HG03280 (cell line): ENCODE measurements at regions not wholly inside any gene's neighbourhood (a gene's known extent, or its start where the extent isn't known, plus 50 kb on each side); places are given as distances from the start of the nearest gene placed in this dataset.

Experiments used
- ATAC-seq: cut with Tn5 transposase; IDR thresholded peaks from one replicate; pipeline ENCODE4 v1.9.1; 2021; ENCODE audit warnings: mild to moderate bottlenecking, moderate library complexity; ENCODE audit not compliant: unreplicated experiment

DNA sequence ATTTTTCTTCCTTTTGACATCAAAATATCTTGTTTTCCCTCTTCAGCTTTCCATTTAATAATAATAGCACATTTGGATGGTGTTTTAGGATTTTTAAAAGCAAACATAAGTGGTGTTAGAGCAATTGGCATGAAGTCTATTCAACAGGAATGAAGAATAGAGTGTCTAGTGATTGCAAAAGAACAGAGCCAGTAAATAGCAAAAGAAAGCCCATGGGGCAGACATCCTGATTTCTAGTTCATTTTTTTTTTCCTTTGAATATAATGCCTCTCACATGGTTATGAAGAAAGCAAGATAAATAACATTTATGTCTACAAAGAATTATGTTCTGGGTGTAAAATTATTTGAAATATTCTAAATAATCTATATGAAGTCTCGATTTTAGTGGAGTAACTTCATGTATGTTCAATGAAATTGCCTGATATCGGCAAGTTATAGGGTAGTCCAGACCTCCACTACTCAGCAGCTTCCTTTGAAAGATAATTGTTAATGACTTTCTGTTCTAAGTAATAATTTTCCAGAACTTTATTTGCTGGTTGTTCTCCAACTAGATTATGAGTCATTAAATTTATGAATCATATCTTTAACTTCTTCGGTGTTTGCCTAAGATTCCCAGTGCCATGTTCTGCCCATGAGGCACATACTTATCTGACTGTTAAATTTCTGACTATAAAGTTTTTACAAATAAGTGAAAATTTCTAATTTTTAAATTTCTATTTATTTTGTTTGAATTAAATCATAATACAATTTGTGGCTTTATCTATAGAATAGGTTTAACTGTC lies 587.9 kb downstream of the TLL1 start:
- no peak for ATAC-seq

DNA sequence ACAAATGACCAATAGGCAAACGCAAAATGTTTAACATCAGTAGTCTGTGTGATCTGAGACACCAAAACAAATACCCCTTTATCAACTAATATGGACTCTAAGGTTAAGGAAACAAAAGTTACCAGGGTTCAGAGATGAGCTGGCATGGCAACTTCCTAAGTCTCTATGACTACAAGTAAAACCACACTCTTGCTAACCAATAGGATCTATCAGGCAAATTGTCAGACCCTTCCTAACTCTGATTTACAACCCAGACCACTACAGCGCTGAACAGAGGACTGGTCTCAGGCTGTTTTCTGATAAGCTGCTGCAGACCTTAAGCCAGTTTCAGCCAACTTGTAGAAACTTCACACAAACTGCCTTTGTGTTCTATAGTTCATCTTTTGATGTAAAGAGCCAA lies 608.0 kb downstream of the TLL1 start:
- ATAC-seq: no peak

DNA sequence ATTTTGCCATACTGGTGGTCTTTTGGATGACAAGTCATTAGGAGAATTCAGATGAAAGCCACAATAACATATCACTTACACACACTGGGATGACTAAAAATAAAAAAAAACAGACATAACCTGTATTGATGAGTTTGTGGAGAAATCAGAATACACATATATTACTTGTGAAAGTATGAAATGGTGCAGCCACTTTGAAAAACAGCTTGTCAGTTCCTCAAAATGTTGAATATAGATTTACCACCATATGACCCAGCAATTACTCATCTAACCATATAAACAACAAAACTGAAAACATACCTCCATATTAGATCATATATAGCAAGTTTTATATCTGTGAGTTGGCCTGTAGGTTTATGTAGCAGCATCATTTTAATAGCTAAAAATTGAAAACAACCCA lies 608.7 kb downstream of the TLL1 start:
- ATAC-seq: no peak

DNA sequence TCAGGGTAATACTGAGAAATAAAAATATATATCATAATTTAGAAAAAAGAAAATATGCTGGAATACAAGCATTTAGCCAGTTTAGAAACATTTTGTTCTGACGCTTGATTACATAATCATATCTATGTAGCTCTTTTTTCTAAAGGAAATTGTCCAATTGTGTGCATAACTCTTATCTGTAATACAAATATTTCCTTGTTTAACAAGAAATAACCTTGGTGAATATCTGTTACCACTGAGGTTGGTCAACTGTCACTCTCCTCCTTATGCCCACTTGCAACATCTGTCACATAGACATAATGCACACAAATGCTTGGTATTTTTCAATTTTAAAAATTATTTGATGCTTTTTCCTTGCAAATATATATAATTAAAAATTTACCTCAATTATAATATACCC lies 609.7 kb downstream of the TLL1 start:
- ATAC-seq: no peak

DNA sequence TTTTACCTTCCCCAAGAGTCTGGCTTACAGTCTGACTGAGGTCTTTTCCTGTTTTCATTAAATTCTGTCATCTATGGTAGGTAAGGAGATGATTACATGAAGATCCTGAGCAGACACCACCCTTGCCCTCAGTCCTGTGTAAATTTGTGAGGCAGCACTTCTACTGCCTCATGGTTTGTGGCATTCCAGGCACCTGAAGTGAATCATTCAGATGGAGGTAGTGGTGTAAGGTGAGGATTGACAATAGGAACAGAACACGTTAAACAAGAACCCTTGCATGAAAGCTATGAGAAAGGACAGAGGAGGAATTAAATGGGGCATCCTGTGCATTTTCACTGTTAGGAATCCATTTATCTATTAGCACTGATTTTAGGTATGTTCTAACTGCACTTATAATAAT lies 618.6 kb downstream of the TLL1 start:
- ATAC-seq: no peak

DNA sequence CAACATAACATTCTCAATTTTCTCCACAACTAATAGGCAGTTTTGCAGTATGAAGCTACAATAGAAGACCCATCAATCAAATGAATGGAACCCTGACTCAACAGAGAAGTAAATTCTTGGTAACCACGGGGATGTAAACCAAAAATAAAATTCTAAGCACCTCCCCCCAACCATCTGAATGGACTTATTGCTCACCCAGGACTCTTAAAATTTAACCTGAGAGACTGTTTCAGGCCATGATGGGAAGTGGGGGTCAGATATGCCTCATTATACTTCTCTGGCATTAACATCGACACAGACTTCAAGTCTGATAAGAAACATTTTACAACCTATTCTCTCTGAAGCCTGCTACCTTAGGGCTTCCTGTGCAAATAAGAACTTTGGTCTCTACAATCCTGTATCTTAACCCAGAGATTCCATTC lies 620.9 kb downstream of the TLL1 start:
- no peak for ATAC-seq

DNA sequence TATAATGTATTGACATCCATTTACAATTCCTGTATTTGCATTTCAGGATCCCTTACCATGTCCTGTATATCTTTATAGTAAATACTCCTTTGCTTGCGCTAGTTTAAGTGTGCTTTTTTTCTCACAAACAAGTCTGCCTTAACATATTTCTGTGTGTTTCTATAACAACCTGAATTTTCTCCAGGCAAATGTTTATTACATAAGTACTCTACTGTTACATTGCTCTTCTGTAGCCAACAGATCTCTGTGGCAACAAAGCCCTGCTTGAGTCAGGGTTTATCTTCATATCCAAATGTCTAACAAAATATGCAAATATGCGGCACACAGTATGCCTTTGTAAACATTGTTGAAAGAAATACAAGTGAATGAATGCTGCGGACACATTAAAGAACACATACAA lies 625.5 kb downstream of the TLL1 start:
- ATAC-seq: no peak

DNA sequence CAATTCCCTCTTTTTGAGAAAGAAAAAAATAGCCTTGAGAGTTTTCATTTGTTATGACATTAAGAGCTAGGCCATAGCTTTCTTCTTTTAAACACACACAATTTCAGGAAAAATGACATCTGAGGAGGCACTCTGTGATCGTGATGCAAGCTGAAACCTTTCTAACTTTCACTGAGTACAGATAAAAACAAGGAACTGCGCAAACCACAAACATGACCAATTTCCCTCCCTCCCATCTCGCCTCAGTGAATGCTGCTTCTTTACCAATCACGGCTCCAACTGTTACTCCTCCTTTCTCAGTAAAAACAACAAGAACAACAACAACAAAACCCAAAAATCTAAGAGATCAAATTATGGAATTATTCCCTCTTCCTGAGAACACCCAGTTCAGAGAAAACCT lies 626.8 kb downstream of the TLL1 start:
- ATAC-seq: no peak

DNA sequence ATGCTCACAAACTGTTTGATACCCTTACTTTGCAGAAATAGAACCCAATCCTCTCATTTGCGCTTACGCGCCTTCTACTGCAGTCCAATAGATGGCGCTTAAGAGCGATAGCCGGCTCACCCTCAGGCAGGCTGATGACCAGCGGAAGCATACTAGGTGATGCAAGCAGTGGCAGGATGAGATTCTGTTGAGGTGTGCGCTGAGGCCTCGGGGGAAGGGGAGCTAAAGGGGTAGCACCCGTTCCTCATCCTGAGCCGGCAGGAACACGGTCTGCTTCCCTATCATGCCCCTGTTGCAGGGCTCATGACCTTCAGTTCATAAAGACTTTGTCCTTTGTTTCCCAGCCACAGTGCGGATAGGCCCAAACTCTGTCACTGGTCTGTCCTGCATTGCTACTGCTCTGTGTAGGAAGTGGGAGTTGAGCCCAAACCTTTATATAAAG lies 628.9 kb downstream of the TLL1 start:
- ATAC-seq: peak; percentile 75

DNA sequence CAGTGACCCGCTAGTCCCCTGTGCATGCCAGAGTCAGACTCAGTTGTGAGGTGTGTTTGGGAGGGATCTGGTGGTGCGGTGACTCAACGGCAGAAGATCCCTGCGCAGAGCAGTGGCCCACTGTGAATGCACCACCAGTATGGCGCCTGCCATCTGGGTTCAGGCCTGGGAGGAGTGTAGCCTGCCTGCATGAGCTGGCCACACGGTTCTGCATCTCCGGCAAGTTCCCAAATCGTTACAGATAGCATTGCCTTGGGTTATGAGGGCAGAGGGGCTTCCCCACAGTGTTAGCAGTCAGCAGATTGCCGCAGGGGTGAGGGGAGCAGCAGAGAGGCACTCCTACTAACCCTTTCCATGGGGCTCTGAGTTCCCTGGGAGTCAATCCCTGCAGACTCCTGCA lies 629.6 kb downstream of the TLL1 start:
- ATAC-seq: no peak

DNA sequence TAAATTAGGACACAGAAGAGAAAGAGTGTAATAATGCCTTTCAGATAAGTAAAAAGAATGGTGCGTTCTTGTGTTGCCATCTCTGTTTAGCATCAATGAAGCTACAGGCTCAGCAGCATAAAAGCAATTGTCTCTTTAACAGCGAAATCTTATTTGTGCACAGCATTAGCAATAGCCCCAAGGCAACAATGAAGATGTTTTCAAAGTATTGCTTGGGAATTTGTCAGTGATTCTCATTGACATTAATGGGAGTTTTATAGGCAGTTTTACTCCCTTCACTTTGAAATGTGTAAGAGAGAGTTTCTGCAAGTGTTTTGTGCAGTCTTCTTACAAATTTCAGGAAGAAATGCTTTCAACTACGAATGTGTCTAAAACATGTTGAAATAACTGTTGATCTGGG lies 633.0 kb downstream of the TLL1 start:
- ATAC-seq: no peak

DNA sequence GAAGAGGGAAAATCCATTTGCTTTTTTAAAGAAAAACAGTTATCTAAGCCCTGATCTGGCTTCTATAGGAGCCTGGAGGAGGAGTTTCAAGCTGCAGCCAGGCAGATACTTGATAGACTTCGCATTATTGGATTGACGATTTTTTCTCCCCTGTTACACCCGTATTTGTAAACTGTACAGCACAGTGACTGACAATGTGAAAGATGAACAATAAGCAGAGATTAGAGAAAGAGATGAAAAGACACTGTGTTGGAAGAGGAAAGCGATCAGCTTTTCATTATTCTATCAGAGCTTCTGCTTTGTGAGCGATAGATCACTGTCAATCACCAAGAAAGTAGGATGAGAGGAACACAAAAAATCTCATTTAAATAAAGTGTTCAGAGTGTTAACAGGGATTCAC lies 639.2 kb downstream of the TLL1 start:
- no peak for ATAC-seq

DNA sequence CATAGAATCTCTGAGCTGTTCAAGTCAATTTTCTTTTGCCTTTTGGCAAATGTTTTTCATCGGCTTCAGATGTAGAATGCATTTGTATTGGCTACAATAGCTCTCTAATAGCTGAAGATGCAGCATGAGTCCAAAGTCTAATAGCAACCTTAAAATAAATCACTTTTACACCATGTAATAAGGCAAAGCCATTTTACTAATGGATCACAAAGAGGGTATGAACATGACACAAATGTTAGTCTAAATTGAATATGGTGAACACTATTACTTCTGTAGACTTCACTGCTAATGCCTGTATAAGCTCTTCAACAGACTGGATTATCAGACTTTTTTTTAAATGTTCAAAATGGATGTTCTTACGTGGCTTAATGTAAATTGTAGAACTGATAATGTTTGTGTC lies 645.3 kb downstream of the TLL1 start:
- no peak for ATAC-seq

DNA sequence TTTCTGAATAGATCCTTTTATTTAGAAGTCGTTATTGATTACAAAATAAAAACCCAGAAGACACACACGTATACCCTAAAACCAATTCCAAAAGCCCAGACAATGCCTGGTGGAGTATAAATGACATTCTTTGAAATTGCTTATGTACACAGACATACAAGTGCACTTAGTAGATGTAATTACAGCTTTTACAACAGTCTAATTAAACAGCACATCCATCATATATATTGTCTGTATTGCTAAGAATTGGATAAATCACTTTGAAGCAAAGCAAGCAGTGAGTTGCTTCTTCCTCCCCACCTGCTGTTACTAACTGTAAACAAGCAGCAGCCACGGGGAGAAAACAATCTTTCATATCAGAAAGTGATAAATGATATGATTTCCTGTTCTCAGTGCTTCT lies 645.7 kb downstream of the TLL1 start:
- no peak for ATAC-seq

DNA sequence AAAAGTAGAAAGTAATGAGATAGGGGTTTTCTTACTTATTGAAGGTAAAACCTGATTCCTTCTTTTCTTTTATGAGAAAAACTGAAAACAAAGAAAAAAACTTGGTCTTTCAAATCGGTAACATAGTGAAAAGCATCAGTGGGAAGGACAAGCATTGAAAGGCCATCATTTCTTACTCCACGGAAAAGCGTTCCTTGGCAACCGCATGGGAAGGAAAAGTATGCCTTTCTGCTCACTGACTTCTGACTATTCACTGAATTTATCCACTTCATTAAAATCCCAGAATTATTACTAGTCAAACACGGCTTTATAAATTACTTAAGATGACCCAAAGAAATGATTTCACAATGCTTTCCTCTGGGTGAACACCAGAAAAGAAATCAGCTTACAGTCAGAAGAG lies 646.7 kb downstream of the TLL1 start:
- no peak for ATAC-seq

DNA sequence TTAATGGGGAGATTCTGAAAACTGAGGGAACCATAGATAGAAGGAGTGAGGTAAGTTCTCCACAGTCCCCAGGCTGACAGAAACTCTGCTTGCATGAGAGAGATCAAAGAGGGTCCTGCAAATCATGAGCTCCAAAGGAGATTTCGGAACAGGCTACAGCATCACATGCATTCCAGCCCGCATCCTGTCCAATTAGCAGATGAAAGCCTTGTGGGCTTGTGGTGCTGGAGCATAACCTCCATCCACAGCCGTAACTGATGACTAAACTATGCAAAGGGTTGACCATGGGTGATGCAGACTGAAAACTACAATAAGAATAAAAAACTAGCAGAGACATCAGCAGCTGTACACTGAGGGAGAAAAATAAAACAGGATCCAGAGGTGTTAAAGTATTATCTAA lies 654.5 kb downstream of the TLL1 start:
- no peak for ATAC-seq

DNA sequence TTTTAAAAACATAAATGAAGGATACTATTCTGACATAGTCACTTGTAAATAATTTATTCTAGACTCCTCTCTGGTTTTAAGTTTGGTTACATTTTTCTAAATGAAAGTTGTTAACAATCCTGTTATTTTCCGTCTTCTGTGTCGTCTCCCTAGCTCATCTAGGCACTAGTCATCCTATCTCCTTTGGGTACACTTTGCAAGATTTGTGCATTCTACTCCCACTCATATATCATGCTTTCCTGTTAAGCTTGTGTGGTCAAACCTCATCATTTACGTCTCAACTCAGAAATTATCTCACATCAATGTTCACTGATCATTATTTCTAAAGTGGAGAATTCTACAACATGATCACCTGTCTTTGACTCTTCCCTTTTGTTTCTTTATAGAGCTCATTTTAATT lies 658.7 kb downstream of the TLL1 start:
- no peak for ATAC-seq

DNA sequence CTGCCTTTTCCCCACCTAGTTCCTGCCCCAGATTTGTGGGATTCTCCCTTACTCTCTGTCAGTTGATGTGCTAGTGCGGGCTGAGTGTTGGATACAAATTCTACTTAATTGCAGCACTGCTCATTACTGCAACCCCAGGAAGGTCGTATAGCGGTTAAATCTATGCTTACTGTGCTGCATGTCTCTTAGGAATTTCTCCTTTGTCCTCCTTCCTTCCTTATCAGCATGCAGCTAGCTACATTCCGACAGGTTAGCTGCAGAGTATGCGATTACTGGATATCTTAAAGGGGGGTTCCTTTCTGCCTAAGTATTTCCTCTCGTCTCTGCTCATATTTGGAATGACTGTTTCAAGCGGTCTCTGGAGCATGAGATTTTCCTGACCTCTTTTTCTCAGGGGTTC lies 662.8 kb downstream of the TLL1 start:
- ATAC-seq: no peak

DNA sequence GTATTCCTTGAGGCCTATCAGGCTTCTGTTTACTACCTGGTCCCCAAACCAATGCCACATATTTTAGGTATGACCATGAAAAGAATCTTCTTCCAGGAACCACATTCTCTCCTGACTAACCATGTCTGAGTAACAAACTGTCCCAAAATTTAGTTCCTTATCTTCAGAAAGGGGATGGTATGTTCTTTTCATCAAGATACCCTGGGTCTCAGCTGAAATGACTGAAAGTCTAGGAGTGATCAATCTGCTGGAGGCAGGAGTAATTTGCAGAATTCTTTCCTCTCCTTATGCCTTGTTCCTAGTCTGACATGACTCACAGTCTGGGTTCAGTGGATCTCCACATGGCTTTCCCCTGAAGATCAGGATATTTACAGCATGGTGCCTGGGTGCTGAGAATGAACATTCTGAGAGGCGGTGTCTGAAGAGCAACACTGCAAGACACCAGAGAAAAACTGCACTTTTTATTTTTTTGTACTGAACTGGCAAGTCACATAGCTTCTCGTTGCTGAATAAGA lies 665.5 kb downstream of the TLL1 start:
- no peak for ATAC-seq

DNA sequence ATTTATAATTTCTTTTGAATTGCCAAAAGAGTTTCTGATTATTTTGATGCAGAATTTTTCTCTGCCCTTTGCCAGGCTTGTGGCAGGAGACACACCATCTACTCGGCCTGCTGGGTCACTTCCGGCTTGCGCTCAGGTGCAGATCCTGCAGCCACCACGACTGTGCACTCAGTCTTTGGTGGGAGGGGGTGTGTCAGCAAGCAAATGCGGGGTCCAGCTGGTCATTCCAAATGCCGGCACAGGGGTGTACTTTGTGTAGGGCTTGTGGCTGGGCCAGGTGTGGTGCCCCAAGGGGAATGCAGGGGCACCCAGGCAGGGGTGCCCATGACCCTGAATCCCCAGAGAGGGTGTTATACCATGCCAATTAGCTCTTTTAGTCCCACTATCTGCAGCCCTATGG lies 673.0 kb downstream of the TLL1 start:
- no peak for ATAC-seq

DNA sequence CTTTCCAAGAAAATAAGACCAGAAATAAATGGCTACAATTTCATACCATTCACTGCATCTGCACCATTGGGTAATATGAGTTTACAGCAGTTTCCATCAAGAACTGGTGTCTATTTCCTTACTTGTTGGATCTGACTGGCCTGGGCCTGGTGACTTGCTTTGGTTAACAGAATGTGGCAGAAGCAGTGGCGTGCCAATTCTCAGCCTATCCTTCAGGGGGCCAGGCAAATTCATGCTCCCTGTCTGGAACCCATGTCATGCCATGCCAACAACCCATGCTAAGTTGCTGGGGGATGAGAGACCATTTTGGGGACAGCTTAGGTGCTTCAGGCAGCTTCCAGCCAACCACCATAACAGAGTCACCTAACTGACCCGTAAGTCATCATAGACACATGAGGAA lies 656.7 kb downstream of the SPOCK3 start:
- ATAC-seq: no peak

DNA sequence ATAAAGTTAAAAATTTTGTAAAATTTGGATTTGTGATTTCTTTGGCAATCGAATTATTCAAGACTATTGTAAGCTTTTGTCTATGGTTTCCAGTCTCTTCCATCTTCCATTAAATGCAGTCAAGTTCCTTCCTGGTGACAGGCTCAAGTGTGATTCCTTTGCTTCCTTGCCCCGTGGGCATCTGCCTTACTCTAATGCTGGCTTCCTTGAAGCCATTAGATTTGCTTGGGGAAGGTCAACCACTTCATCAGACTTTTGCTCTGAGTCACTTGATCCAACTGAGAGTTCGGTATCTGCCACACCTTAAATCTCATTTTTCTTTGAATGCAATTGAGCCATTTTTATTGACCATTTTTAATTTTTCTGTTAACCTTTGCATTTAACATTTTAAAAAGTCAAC lies 648.8 kb downstream of the SPOCK3 start:
- no peak for ATAC-seq

DNA sequence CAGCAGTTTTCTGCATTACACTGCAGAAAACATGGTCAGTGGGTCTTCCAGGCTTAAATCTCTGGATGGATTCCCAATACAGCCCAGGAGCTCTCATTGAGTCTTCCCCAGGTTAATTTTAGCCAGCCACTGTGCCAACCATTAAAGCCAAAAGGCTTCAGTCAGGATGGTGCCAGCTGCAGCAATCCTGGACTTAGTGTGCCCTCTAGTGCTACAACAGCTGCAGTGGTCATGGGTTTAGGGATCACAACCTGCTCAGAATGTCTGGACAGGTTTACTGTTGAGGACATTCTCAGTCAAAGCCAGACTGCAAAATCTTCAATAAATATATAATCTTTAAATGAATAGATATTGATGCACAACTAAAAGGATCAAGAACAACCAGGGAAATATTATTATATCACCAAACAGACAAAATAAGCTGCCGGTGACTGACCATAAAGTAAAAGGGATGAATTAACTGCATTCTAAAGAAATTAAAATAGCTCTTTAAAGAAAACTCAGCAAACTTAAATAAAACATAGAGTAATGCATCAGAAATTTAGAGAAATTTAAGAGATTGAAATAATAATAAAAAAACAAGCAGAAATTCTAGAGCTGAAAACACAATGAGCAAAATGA lies 639.9 kb downstream of the SPOCK3 start:
- ATAC-seq: peak; percentile 85
